H9 (cell line): ENCODE measurements at regions not wholly inside any gene's neighbourhood (a gene's known extent, or its start where the extent isn't known, plus 50 kb on each side); places are given as distances from the start of the nearest gene placed in this dataset.

ENCODE experiments used
- DNase-seq: peaks from one replicate; pipeline ENCODE4 v3.0.0-alpha.2; 2017
- H2AFZ ChIP-seq: one replicate; pipeline ENCODE4 v1.6.1; 2013; ENCODE audit warnings: mild to moderate bottlenecking, low read length, control low read depth, moderate library complexity
- H2AK5ac ChIP-seq: 2 replicates; pipeline ENCODE4 v1.6.1; 2013; ENCODE audit warnings: low read length, control low read depth, mixed read lengths; ENCODE audit not compliant: insufficient read length
- H2BK120ac ChIP-seq: one replicate; pipeline ENCODE4 v1.6.1; 2013; ENCODE audit warnings: low read depth, mild to moderate bottlenecking, low read length, control low read depth, inconsistent platforms; ENCODE audit not compliant: poor library complexity, severe bottlenecking
- H2BK12ac ChIP-seq: 2 replicates; pipeline ENCODE4 v1.6.1; 2013; ENCODE audit warnings: low read length, control low read depth, mixed read lengths, low read depth; ENCODE audit not compliant: insufficient read length
- H2BK15ac ChIP-seq: 2 replicates; pipeline ENCODE4 v1.6.1; 2013; ENCODE audit warnings: low read depth, low read length, control low read depth
- H2BK20ac ChIP-seq: one replicate; pipeline ENCODE4 v1.6.1; 2013; ENCODE audit warnings: low read depth, mild to moderate bottlenecking, low read length, control low read depth, inconsistent platforms; ENCODE audit not compliant: poor library complexity, severe bottlenecking
- H2BK5ac ChIP-seq: 2 replicates; pipeline ENCODE4 v1.6.1; 2013; ENCODE audit warnings: low read length, control low read depth, mixed read lengths; ENCODE audit not compliant: insufficient read length
- H3K14ac ChIP-seq: 2 replicates; pipeline ENCODE4 v1.6.1; 2013; ENCODE audit warnings: low read length, control low read depth; ENCODE audit not compliant: insufficient read depth
- H3K18ac ChIP-seq: 2 replicates; pipeline ENCODE4 v1.6.1; 2013; ENCODE audit warnings: low read depth, mild to moderate bottlenecking, mixed read lengths, low read length, control low read depth; ENCODE audit not compliant: insufficient read length
- H3K23ac ChIP-seq: 2 replicates; pipeline ENCODE4 v1.6.1; 2013; ENCODE audit warnings: low read length, control low read depth, mixed read lengths, low read depth; ENCODE audit not compliant: insufficient read length
- H3K23me2 ChIP-seq: 2 replicates; pipeline ENCODE4 v1.6.1; 2013; ENCODE audit warnings: low read depth, mild to moderate bottlenecking, mixed read lengths, low read length, control low read depth; ENCODE audit not compliant: insufficient read length, poor library complexity, severe bottlenecking
- H3K27ac ChIP-seq: 2 replicates; pipeline ENCODE4 v1.5.1; 2013; ENCODE audit warnings: low read length, control low read depth, mixed read lengths, low read depth; ENCODE audit not compliant: insufficient read length
- H3K27me3 ChIP-seq: 2 replicates; pipeline ENCODE4 v1.6.1; 2013; ENCODE audit warnings: low read length, control low read depth, inconsistent platforms; ENCODE audit not compliant: insufficient read depth
- H3K4ac ChIP-seq: 2 replicates; pipeline ENCODE4 v1.6.1; 2013; ENCODE audit warnings: low read depth, mild to moderate bottlenecking, control low read depth, inconsistent platforms, low read length, moderate library complexity
- H3K4me1 ChIP-seq: 2 replicates; pipeline ENCODE4 v1.6.1; 2013; ENCODE audit warnings: low read length, control low read depth, inconsistent platforms; ENCODE audit not compliant: insufficient read depth
- H3K4me2 ChIP-seq: 2 replicates; pipeline ENCODE4 v1.6.1; 2013; ENCODE audit warnings: low read length, control low read depth, mixed read lengths; ENCODE audit not compliant: insufficient read length, insufficient read depth
- H3K56ac ChIP-seq: 2 replicates; pipeline ENCODE4 v1.6.1; 2013; ENCODE audit warnings: low read depth, mild to moderate bottlenecking, mixed read lengths, low read length, control low read depth; ENCODE audit not compliant: insufficient read length
- H3K79me1 ChIP-seq: 2 replicates; pipeline ENCODE4 v1.6.1; 2013; ENCODE audit warnings: low read depth, mild to moderate bottlenecking, moderate library complexity, low read length, control low read depth, inconsistent platforms; ENCODE audit not compliant: insufficient read depth, poor library complexity, severe bottlenecking
- H3K79me2 ChIP-seq: 2 replicates; pipeline ENCODE4 v1.6.1; 2013; ENCODE audit warnings: low read length, control low read depth, inconsistent platforms; ENCODE audit not compliant: insufficient read depth
- H3K9ac ChIP-seq: 2 replicates; pipeline ENCODE4 v1.6.1; 2013; ENCODE audit warnings: low read length, control low read depth, mixed read lengths; ENCODE audit not compliant: insufficient read length; ENCODE audit errors: extremely low read depth
- H3K9me3 ChIP-seq: one replicate; pipeline ENCODE4 v1.6.1; 2013; ENCODE audit warnings: low read depth, low read length, inconsistent platforms; ENCODE audit not compliant: control insufficient read depth
- H3T11ph ChIP-seq: one replicate; pipeline ENCODE4 v1.6.1; 2013; ENCODE audit warnings: mild to moderate bottlenecking, low read length, control low read depth, inconsistent platforms
- H4K20me1 ChIP-seq: one replicate; pipeline ENCODE4 v1.6.1; 2013; ENCODE audit not compliant: control insufficient read depth, insufficient read length, insufficient read depth
- H4K5ac ChIP-seq: 2 replicates; pipeline ENCODE4 v1.6.1; 2013; ENCODE audit warnings: low read depth, mild to moderate bottlenecking, mixed read lengths, low read length, control low read depth; ENCODE audit not compliant: insufficient read length
- H4K8ac ChIP-seq: replicated peaks from 2 replicates; pipeline ENCODE4 v1.6.1; 2013; ENCODE audit warnings: low read length, control low read depth, mixed read lengths, low read depth; ENCODE audit not compliant: insufficient read length
- H4K91ac ChIP-seq: 2 replicates; pipeline ENCODE4 v1.6.1; 2013; ENCODE audit warnings: low read depth, mild to moderate bottlenecking, moderate library complexity, mixed read lengths, low read length, control low read depth; ENCODE audit not compliant: insufficient read length
- H3K27ac Mint-ChIP-seq, 3 experiments: 2 replicates in 2 of 3; 3 replicates in 1 of 3; pipeline ENCODE4 v1.8.0; 2020 to 2021; ENCODE audit warnings: mixed read lengths in 3 of 3, mild to moderate bottlenecking in 1 of 3, moderate library complexity in 1 of 3
- H3K27me3 Mint-ChIP-seq: 2 replicates; pipeline ENCODE4 v1.8.0; 2021; ENCODE audit warnings: low read depth, mild to moderate bottlenecking, moderate library complexity, mixed read lengths
- H3K36me3 Mint-ChIP-seq, 3 experiments: 2 replicates in 2 of 3; 3 replicates in 1 of 3; pipeline ENCODE4 v1.8.0; 2020 to 2021; ENCODE audit warnings: low read depth in 3 of 3, mixed read lengths in 3 of 3; ENCODE audit not compliant: insufficient read depth in 1 of 3
- H3K4me1 Mint-ChIP-seq, 2 experiments: 2 replicates each; pipeline ENCODE4 v1.8.0; 2020; ENCODE audit warnings: mixed read lengths in 2 of 2
- H3K4me3 Mint-ChIP-seq, 2 experiments: 2 replicates in 1 of 2; 3 replicates in 1 of 2; pipeline ENCODE4 v1.8.0; 2020 to 2021; ENCODE audit warnings: mild to moderate bottlenecking in 2 of 2, mixed read lengths in 2 of 2, moderate library complexity in 1 of 2
- H3K9me3 Mint-ChIP-seq, 2 experiments: 2 replicates in 1 of 2; 3 replicates in 1 of 2; pipeline ENCODE4 v1.8.0; 2020; ENCODE audit warnings: mild to moderate bottlenecking in 2 of 2, mixed read lengths in 2 of 2, moderate library complexity in 1 of 2
- CTCF ChIP-seq: fragments of 200-600 bp; sonication (generic); conservative IDR thresholded peaks from 3 replicates; pipeline ENCODE4 v1.8.0; 2021; ENCODE audit warnings: antibody characterized with exemption, mild to moderate bottlenecking
- WGBS: extraction: QIAGEN DNeasy Blood & Tissue Kit; methylation state at CpG from one replicate; pipeline ENCODE4 v1.1.7; 2013; ENCODE audit warnings: missing lambda C conversion rate, low lambda C conversion rate, mixed read lengths; ENCODE audit not compliant: insufficient read length; ENCODE audit errors: extremely low coverage; 5-methylcytosine and 5-hydroxymethylcytosine counted together

- no peaks in the 10 kb centered on the region for H3K27me3 Mint-ChIP-seq
- H3K9ac ChIP-seq: no peak overlapping the region
- no peak overlapping the region for H2AK5ac ChIP-seq
- no peak overlapping the region for H3K27ac ChIP-seq
- H3K4me1 Mint-ChIP-seq: no peaks in the 10 kb centered on the region
- peaks cover 2 to 3% (median 3%) of the 10 kb centered on the region in 3 experiments; a peak in 4 of 7 replicates for H3K36me3 Mint-ChIP-seq
- H3K23ac ChIP-seq: no peak overlapping the region
- peak; percentile 57 for TF ChIP-seq CTCF
- H4K5ac ChIP-seq: no peak overlapping the region
- H2BK12ac ChIP-seq: no peak overlapping the region
- no peak overlapping the region for H4K91ac ChIP-seq
- no peaks in the 10 kb centered on the region for H3K79me1 ChIP-seq
- no peaks in the 10 kb centered on the region for H3K27me3 ChIP-seq
- no peak overlapping the region for H2BK15ac ChIP-seq
- H2AFZ ChIP-seq: no peak overlapping the region
- no peak overlapping the region for H4K8ac ChIP-seq
- no peaks in the 10 kb centered on the region for H4K20me1 ChIP-seq
- H3K4me2 ChIP-seq: no peak overlapping the region
- no peak overlapping the region for H3K4ac ChIP-seq
- H2BK20ac ChIP-seq: no peak overlapping the region
- H3K9me3 Mint-ChIP-seq: peaks cover 10 to 16% of the 10 kb centered on the region in 2 experiments; a peak in 4 of 5 replicates
- no peak overlapping the region for H2BK120ac ChIP-seq
- no peak overlapping the region for H3K27ac Mint-ChIP-seq
- no peaks in the 10 kb centered on the region for H3K9me3 ChIP-seq
- no peaks in the 10 kb centered on the region for H3K4me1 ChIP-seq
- no peak overlapping the region for H3K14ac ChIP-seq
- no peak overlapping the region for H3T11ph ChIP-seq
- DNase-seq: peak; percentile 49
- no peak overlapping the region for H3K56ac ChIP-seq
- no CpG with 5 or more reads among the region's 7 CpGs for WGBS
- no peak overlapping the region for H3K4me3 Mint-ChIP-seq
- no peaks in the 10 kb centered on the region for H3K79me2 ChIP-seq
- no peak overlapping the region for H3K18ac ChIP-seq
- H3K23me2 ChIP-seq: no peaks in the 10 kb centered on the region
- no peak overlapping the region for H2BK5ac ChIP-seq
Measured at GRCh38 chr4:126479709-126480108, 1153.0 kb upstream of the INTU start.
